ENCODE measurements at regions not wholly inside any gene's neighbourhood (a gene's known extent, or its start where the extent isn't known, plus 50 kb on each side); places are given as distances from the start of the nearest gene placed in this dataset.

DNA sequence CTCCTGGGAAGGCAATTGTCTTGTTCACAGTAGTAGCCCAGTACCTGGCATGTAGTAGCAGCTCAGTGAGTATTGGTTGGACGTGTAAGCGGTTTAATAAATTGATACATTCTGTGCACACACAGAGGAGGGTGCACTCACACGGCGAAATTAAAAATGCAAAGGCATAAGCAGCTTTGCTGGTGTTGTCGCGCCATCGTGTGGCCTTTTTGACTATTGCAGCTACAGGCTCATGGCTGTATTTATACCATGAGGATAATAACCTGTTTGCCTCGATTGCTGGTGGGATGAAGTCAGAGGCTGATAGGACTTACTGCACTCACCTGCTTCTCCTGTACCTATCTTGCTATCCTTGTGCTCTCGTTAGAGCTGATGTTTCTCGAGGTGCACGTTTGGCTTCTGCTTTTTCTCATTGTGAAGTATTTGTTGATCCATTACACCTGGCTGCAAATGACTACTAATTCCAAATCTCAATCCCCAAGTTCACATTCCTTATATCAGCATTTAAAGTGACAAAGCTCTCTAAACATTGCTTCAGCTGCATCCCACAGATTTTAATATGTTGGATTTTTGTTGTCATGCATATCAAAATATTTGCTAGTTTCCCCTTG lies 61.5 kb downstream of the TBXT start:
- peak; percentile 61 for DNase-seq (ENCODE audit: low read depth)
- TF ChIP-seq CTCF (conservative IDR thresholded peaks at IDR 0.05; ENCODE audit: low read length) = peak; percentile 93
- no peak overlapping the region for H3K4me3 ChIP-seq (ENCODE audit: low read length)

- DNase-seq (ENCODE audit: low read depth) = no peak
- H3K4me3 ChIP-seq (ENCODE audit: low read length) = no peak overlapping the region
- no peak for TF ChIP-seq CTCF (conservative IDR thresholded peaks at IDR 0.05; ENCODE audit: low read length)
Measured at GRCh38 chr6:166105341-166106075, 62.1 kb downstream of the TBXT start.

DNA sequence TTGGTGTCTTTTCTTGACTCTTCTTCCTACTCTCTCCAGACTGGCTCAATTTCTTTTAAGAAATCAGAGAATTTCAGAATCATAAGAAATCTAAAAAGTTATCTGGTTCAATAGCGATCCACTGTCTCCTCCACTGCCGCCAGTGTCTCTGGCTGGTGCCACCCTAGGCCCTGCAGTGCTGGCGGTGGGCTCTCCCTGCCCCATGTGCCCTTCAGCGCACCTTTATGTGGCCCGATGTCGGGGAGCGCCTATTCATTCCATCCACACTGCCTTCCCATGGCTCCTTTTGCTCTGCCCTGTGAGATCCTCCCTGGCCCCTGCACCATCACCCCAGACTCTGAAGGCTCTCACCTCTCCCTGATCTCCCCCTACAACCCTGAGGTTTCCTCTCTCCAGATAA lies 62.8 kb downstream of the TBXT start:
- no peak for TF ChIP-seq CTCF (conservative IDR thresholded peaks at IDR 0.05; ENCODE audit: low read length)
- DNase-seq (ENCODE audit: low read depth) = no peak
- no peak overlapping the region for H3K4me3 ChIP-seq (ENCODE audit: low read length)

DNA sequence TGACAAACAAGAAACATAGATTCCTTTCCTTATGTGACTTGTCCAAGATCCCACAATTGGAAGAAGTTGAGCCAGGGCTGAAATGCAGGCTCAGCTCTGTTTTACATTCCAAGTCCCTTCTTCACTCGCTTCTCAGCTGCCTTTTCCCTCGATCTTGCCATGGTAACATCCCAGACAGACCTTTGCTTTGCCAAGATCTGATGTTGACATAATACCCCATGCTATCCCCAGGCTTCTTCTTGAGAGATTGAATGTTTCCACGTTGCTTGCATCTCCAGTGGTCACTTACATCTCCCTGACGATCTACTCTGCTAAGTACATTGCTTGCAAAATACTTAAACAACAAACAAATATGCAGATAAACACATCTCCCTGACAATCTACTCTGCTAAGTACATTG lies 63.5 kb downstream of the TBXT start:
- DNase-seq (ENCODE audit: low read depth) = peak; percentile 70
- TF ChIP-seq CTCF (conservative IDR thresholded peaks at IDR 0.05; ENCODE audit: low read length) = no peak
- no peak overlapping the region for H3K4me3 ChIP-seq (ENCODE audit: low read length)

DNA sequence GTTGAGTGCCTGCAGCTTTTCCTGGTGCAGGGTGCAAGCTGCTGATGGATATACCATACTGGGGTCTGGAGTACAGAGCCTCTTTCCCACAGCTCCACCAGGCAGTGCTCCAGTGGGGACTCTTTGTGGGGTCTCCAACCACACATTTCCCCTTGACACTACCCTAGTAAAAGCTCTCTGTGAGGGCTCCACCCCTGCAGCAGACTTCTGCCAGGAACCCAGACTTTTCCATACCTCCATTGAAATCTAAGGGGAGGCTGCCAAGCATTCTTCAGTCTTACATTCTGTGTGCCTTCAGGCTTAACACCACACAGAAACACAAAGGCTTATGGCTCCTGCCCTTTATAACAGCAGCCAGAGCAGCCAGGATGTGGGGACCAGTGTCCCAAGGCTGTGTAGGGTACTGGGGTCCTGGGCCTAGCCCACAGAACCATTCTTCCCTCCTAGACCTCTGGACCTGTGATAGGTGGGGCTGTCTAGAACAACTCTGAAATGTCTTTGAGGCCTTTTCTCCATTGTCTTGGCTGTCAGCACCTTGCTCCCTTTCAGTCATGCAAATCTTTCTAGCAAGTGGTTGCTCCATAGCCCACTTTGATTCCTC lies 65.7 kb downstream of the TBXT start:
- H3K4me3 ChIP-seq (ENCODE audit: low read length) = no peak overlapping the region
- DNase-seq (ENCODE audit: low read depth) = no peak
- TF ChIP-seq CTCF (conservative IDR thresholded peaks at IDR 0.05; ENCODE audit: low read length) = no peak

DNA sequence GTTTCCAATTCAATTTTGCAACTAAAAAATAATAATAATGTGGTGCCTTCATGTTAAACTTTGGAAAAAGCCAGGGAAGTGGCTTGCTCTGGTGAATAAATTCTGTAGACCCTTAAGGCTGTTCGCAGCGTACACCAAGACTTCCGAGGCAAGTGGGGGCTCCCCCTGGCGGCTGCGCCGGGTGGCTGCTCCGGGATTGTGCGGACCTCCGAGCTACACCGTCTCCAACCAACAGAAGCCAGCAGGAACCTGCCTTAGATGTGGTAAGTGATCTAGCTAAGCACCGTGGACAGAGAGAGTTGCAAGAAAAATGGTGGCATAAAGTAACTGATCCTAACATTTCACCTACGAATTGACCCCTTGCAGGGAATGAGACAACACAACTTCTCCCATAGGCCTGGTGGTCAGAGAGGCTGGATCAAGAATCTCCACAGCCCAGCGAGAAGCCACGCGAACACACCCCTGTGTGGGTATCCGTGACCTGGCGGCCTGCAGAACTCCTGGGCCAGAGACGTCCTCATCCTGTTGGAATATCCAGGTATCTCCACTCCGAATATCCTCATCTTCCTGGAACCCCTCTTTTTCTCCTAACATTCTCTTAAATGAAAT lies 69.6 kb downstream of the TBXT start:
- peak; percentile 78 for DNase-seq (ENCODE audit: low read depth)
- H3K4me3 ChIP-seq (ENCODE audit: low read length) = peak overlapping the region; percentile 55
- peak; percentile 99 for TF ChIP-seq CTCF (conservative IDR thresholded peaks at IDR 0.05; ENCODE audit: low read length)

All from AG10803 (cell line).